GM19372 (cell line): ENCODE measurements at regions not wholly inside any gene's neighbourhood (a gene's known extent, or its start where the extent isn't known, plus 50 kb on each side); places are given as distances from the start of the nearest gene placed in this dataset.

Experiments used
- ATAC-seq: cut with Tn5 transposase; IDR thresholded peaks from one replicate; pipeline ENCODE4 v1.9.1; 2021; ENCODE audit warnings: mild to moderate bottlenecking, low read depth, moderate library complexity; ENCODE audit not compliant: unreplicated experiment

GRCh38 chr2:163205589-163206254 is 367.2 kb upstream of the KCNH7 start:
- ATAC-seq: no peak

- no peak for ATAC-seq
Observed at GRCh38 chr2:163200741-163201140, 362.2 kb upstream of the KCNH7 start.

GRCh38 chr2:163198972-163199371 is 360.4 kb upstream of the KCNH7 start:
- ATAC-seq: no peak

- no peak for ATAC-seq
Observed at GRCh38 chr2:163198007-163198406, 359.4 kb upstream of the KCNH7 start.

GRCh38 chr2:163191372-163191771 is 352.8 kb upstream of the KCNH7 start:
- ATAC-seq: peak; percentile 60

- no peak for ATAC-seq
Observed at GRCh38 chr2:163187995-163188655, 349.6 kb upstream of the KCNH7 start.

- ATAC-seq: no peak
Observed at GRCh38 chr2:163187119-163187518, 348.6 kb upstream of the KCNH7 start.

- ATAC-seq: no peak
Observed at GRCh38 chr2:163185160-163185559, 346.6 kb upstream of the KCNH7 start.

GRCh38 chr2:163182764-163183354 is 344.3 kb upstream of the KCNH7 start:
- ATAC-seq: peak; percentile 77

GRCh38 chr2:163177592-163177991 is 339.0 kb upstream of the KCNH7 start:
- ATAC-seq: no peak

- no peak for ATAC-seq
Observed at GRCh38 chr2:163175294-163175693, 336.7 kb upstream of the KCNH7 start.

GRCh38 chr2:163173591-163173990 is 335.0 kb upstream of the KCNH7 start:
- no peak for ATAC-seq

GRCh38 chr2:163171786-163172530 is 333.4 kb upstream of the KCNH7 start:
- no peak for ATAC-seq

GRCh38 chr2:163157891-163158496 is 319.4 kb upstream of the KCNH7 start:
- ATAC-seq: no peak

- ATAC-seq: no peak
Observed at GRCh38 chr2:163157411-163157810, 318.8 kb upstream of the KCNH7 start.

GRCh38 chr2:163155925-163156324 is 317.4 kb upstream of the KCNH7 start:
- ATAC-seq: no peak

- ATAC-seq: no peak
Observed at GRCh38 chr2:163155279-163155883, 316.8 kb upstream of the KCNH7 start.

- no peak for ATAC-seq
Observed at GRCh38 chr2:163142618-163143017, 304.1 kb upstream of the KCNH7 start.

- no peak for ATAC-seq
Observed at GRCh38 chr2:163138947-163139346, 300.4 kb upstream of the KCNH7 start.

GRCh38 chr2:163135256-163135655 is 296.7 kb upstream of the KCNH7 start:
- no peak for ATAC-seq
